ENCODE measurements at regions not wholly inside any gene's neighbourhood (a gene's known extent, or its start where the extent isn't known, plus 50 kb on each side); places are given as distances from the start of the nearest gene placed in this dataset.

DNA sequence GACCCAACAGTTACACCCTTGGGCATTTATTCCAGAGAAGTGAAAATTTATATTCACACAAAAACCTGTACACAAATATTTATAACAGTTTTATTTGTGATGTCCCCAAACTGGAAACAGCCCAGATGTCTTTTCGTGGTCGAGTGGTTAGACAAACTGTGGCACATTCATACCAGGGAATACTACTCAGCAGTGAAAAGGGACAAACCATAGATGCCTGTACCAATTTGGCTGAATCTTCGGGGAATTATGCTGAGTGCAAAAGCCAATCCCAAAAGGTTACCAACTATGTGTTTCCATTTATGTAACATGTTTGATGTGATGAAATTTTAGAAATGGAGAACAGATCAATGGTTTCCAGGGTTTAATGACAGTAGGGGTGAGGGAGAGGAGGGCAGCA, 154.3 kb downstream of the GLI2 start:
- TF ChIP-seq, protein P1, sequence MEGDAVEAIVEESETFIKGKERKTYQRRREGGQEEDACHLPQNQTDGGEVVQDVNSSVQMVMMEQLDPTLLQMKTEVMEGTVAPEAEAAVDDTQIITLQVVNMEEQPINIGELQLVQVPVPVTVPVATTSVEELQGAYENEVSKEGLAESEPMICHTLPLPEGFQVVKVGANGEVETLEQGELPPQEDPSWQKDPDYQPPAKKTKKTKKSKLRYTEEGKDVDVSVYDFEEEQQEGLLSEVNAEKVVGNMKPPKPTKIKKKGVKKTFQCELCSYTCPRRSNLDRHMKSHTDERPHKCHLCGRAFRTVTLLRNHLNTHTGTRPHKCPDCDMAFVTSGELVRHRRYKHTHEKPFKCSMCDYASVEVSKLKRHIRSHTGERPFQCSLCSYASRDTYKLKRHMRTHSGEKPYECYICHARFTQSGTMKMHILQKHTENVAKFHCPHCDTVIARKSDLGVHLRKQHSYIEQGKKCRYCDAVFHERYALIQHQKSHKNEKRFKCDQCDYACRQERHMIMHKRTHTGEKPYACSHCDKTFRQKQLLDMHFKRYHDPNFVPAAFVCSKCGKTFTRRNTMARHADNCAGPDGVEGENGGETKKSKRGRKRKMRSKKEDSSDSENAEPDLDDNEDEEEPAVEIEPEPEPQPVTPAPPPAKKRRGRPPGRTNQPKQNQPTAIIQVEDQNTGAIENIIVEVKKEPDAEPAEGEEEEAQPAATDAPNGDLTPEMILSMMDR (IDR thresholded peaks at IDR 0.05), result no peak
- TF ChIP-seq EP300 (IDR thresholded peaks at IDR 0.05), result no peak
